ENCODE measurements at regions not wholly inside any gene's neighbourhood (a gene's known extent, or its start where the extent isn't known, plus 50 kb on each side); places are given as distances from the start of the nearest gene placed in this dataset.

DNA sequence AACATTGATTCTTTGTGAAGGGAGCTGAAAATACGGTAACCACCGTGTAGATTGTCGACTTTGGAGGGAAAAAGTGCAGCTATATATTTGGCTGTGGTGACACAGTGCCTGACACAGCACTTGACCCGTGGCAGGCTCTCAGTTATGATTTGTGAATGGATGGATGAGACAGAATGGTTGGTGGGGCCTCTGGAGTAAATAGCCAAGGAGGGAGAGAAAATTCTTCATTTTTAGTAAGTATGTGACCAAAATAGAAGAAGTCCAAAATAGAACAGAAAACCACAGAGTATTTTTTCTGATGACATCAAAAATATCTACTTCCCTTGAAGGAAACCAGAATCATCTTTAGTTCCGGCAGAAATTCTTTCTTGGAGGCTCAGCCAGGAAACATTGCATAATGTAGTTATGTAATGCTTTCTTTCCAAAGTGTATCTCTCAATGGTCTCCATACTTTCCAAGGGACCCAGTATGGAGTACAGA, 82.0 kb upstream of the WSCD2 start:
- TF ChIP-seq EZH2 (IDR thresholded peaks at IDR 0.05; ENCODE audit: borderline replicate concordance, insufficient read depth, low read depth, low read length, poor library complexity, severe bottlenecking) = no peak
- TF ChIP-seq, protein P1, sequence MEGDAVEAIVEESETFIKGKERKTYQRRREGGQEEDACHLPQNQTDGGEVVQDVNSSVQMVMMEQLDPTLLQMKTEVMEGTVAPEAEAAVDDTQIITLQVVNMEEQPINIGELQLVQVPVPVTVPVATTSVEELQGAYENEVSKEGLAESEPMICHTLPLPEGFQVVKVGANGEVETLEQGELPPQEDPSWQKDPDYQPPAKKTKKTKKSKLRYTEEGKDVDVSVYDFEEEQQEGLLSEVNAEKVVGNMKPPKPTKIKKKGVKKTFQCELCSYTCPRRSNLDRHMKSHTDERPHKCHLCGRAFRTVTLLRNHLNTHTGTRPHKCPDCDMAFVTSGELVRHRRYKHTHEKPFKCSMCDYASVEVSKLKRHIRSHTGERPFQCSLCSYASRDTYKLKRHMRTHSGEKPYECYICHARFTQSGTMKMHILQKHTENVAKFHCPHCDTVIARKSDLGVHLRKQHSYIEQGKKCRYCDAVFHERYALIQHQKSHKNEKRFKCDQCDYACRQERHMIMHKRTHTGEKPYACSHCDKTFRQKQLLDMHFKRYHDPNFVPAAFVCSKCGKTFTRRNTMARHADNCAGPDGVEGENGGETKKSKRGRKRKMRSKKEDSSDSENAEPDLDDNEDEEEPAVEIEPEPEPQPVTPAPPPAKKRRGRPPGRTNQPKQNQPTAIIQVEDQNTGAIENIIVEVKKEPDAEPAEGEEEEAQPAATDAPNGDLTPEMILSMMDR (IDR thresholded peaks at IDR 0.05) = no peak
- Mint-ChIP-seq H3K27me3 (peaks cover 30% of the 10 kb centered on the region), H3K9me3 (ENCODE audit: insufficient read depth) (no peaks in the 10 kb centered on the region), H3K27ac (no peak overlapping the region), H3K4me3 (no peak overlapping the region), H3K4me1 (peaks cover 3% of the 10 kb centered on the region)
- no peak overlapping the region for H3K4me2 ChIP-seq (replicated peaks; ENCODE audit: low read depth, low read length, poor library complexity, severe bottlenecking)
- H3K79me2 ChIP-seq (ENCODE audit: control insufficient read depth, insufficient read depth, low read length) = no peaks in the 10 kb centered on the region
- H3K9me3 ChIP-seq (ENCODE audit: control extremely low read depth in 1 of 3, control insufficient read depth in 2 of 3, insufficient read depth in 1 of 3, low read length in 2 of 3) = no peaks in the 10 kb centered on the region
- ChIA-PET CTCF (no interaction called here), POLR2A (no interaction called here)
- intact Hi-C loops (cut with micrococcal nuclease) = no loop called here
- no peak overlapping the region for H2AFZ ChIP-seq (ENCODE audit: insufficient read depth, low read depth, low read length, poor library complexity, severe bottlenecking)
- WGBS (ENCODE audit: insufficient coverage) = 2% methylated on average over 3 of the region's 5 CpGs
- ATAC-seq (ENCODE audit: low read depth) (no peak), DNase-seq (no peak)
- no peaks in the 10 kb centered on the region for H3K36me3 ChIP-seq (replicated peaks in 1 of 2; ENCODE audit: control extremely low read depth in 1 of 2, control insufficient read depth in 1 of 2, extremely low read depth in 1 of 2, insufficient read depth in 2 of 2, low read length in 1 of 2)
- no peaks in the 10 kb centered on the region for H4K20me1 ChIP-seq (ENCODE audit: control insufficient read depth, insufficient read depth, low read length, poor library complexity, severe bottlenecking)
- H3K27ac ChIP-seq (ENCODE audit: low read length in 2 of 2) = no peak overlapping the region
- no peak overlapping the region for H3K4me3 ChIP-seq (ENCODE audit: control extremely low read depth in 1 of 5, extremely low read depth in 1 of 5, insufficient read depth in 1 of 5, low read depth in 2 of 5, low read length in 4 of 5)
- H3K4me1 ChIP-seq (ENCODE audit: control insufficient read depth in 2 of 2, insufficient read depth in 2 of 2, low read length in 2 of 2) = no peaks in the 10 kb centered on the region
- peaks cover 0 to 19% (median 3%) of the 10 kb centered on the region in 4 experiments for H3K27me3 ChIP-seq (replicated peaks in 1 of 4; ENCODE audit: control extremely low read depth in 1 of 4, control insufficient read depth in 3 of 4, insufficient read depth in 4 of 4, low read length in 3 of 4)
- H3K9ac ChIP-seq (ENCODE audit: low read length) = no peak overlapping the region

DNA sequence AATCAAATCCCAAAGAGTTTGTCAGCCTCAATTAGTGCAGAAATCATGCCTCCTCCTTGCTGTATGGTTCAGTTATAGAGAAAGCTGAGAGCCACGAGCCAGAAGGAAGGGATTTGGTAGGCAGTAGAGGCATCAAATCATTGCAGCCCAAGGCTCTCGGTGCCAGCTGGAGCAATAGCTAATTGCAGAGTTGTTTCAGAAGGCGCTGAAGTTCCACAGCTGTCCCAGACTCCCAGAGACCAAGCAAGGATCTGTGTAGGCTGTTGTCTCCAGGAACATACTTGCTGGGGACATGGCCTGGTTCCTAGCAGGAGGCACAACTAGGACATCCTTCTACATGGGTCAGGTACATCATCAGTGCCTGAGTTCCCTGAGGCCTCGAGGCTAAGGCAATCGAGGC, 80.4 kb upstream of the WSCD2 start:
- Histone ChIP-seq H3K79me2 (ENCODE audit: control insufficient read depth, insufficient read depth, low read length) (no peaks in the 10 kb centered on the region), H3K27me3 (replicated peaks in 1 of 4; ENCODE audit: control extremely low read depth in 1 of 4, control insufficient read depth in 3 of 4, insufficient read depth in 4 of 4, low read length in 3 of 4) (peaks cover 0 to 19% (median 3%) of the 10 kb centered on the region in 4 experiments), H3K36me3 (replicated peaks in 1 of 2; ENCODE audit: control extremely low read depth in 1 of 2, control insufficient read depth in 1 of 2, extremely low read depth in 1 of 2, insufficient read depth in 2 of 2, low read length in 1 of 2) (no peaks in the 10 kb centered on the region), H3K4me2 (replicated peaks; ENCODE audit: low read depth, low read length, poor library complexity, severe bottlenecking) (no peak overlapping the region), H3K9me3 (ENCODE audit: control extremely low read depth in 1 of 3, control insufficient read depth in 2 of 3, insufficient read depth in 1 of 3, low read length in 2 of 3) (no peaks in the 10 kb centered on the region), H3K27ac (ENCODE audit: low read length in 2 of 2) (no peak overlapping the region), H3K4me1 (ENCODE audit: control insufficient read depth in 2 of 2, insufficient read depth in 2 of 2, low read length in 2 of 2) (no peaks in the 10 kb centered on the region), H3K4me3 (ENCODE audit: control extremely low read depth in 1 of 5, extremely low read depth in 1 of 5, insufficient read depth in 1 of 5, low read depth in 2 of 5, low read length in 4 of 5) (no peak overlapping the region), H2AFZ (ENCODE audit: insufficient read depth, low read depth, low read length, poor library complexity, severe bottlenecking) (no peak overlapping the region), H3K9ac (ENCODE audit: low read length) (no peak overlapping the region), H4K20me1 (ENCODE audit: control insufficient read depth, insufficient read depth, low read length, poor library complexity, severe bottlenecking) (no peaks in the 10 kb centered on the region)
- intact Hi-C loops (cut with micrococcal nuclease) = no loop called here
- Mint-ChIP-seq H3K4me3 (no peak overlapping the region), H3K4me1 (peaks cover 3% of the 10 kb centered on the region), H3K27me3 (peaks cover 32% of the 10 kb centered on the region), H3K27ac (no peak overlapping the region), H3K9me3 (ENCODE audit: insufficient read depth) (no peaks in the 10 kb centered on the region)
- POLR2A ChIA-PET = no interaction called here
- TF ChIP-seq, protein P1 (IDR thresholded peaks at IDR 0.05) = no peak
- TF ChIP-seq EZH2 (IDR thresholded peaks at IDR 0.05; ENCODE audit: borderline replicate concordance, insufficient read depth, low read depth, low read length, poor library complexity, severe bottlenecking) = no peak
- WGBS (ENCODE audit: insufficient coverage) = 63% methylated on average over 5 of the region's 5 CpGs
- DNase-seq = no peak
- no peak for ATAC-seq (ENCODE audit: low read depth)
- CTCF ChIA-PET = no interaction called here
